CD4-positive, alpha-beta T cell (primary cell): ENCODE measurements at regions not wholly inside any gene's neighbourhood (a gene's known extent, or its start where the extent isn't known, plus 50 kb on each side); places are given as distances from the start of the nearest gene placed in this dataset.

Experiments
- ATAC-seq: fragments of 200-7000 bp; cut with Tn5 transposase; one replicate; pipeline ENCODE4 v1.10.0; 2022; ENCODE audit warnings: mild to moderate bottlenecking; ENCODE audit not compliant: poor library complexity
- CTCF ChIA-PET: fragments of 350-600 bp; sonication (Branson Sonifier 250); formaldehyde crosslinking; loops from one replicate; lab custom pipeline; 2021; ENCODE audit warnings: antibody characterized with exemption, inconsistent platforms; lab: Charles Lee
- POLR2A ChIA-PET: fragments of 350-600 bp; sonication (Branson Sonifier 250); formaldehyde crosslinking; loops from one replicate; lab custom pipeline; 2021; ENCODE audit warnings: antibody characterized with exemption, inconsistent platforms; lab: Charles Lee
- DNase-seq, 14 experiments: peaks; one replicate each; pipeline ENCODE4 v3.0.0-alpha.2; 2013 to 2020; ENCODE audit warnings: mixed read lengths in 2 of 14
- H3K27ac ChIP-seq, 2 donors: one replicate each; pipeline versions ENCODE4 v1.5.1 to v1.7.0; 2013; ENCODE audit warnings: low read length in 2 of 2, low read depth in 1 of 2, mild to moderate bottlenecking in 1 of 2
- H3K27me3 ChIP-seq, 2 experiments: 1 replicate in 1 of 2; 2 replicates in 1 of 2; pipeline versions ENCODE4 v1.6.1 to v1.7.0; 2013; ENCODE audit warnings: low read length in 2 of 2, control low read depth in 1 of 2, mild to moderate bottlenecking in 1 of 2, moderate library complexity in 1 of 2; ENCODE audit not compliant: insufficient read depth in 2 of 2, control insufficient read depth in 1 of 2
- H3K36me3 ChIP-seq: one replicate; pipeline ENCODE4 v1.6.1; 2013; ENCODE audit warnings: low read length, control low read depth; ENCODE audit not compliant: insufficient read depth
- H3K4me1 ChIP-seq: one replicate; pipeline ENCODE4 v1.6.1; 2013; ENCODE audit warnings: low read length, control low read depth; ENCODE audit not compliant: insufficient read depth
- H3K4me3 ChIP-seq: one replicate; pipeline ENCODE4 v1.5.1; 2013; ENCODE audit warnings: mild to moderate bottlenecking, low read length, moderate library complexity
- H3K9me3 ChIP-seq, 2 experiments: 1 replicate in 1 of 2; 2 replicates in 1 of 2; pipeline versions ENCODE4 v1.6.1 to v1.7.0; 2013; ENCODE audit warnings: low read length in 2 of 2, mild to moderate bottlenecking in 2 of 2, control low read depth in 1 of 2, moderate library complexity in 1 of 2; ENCODE audit not compliant: control insufficient read depth in 1 of 2, insufficient read depth in 1 of 2
- H3K27ac Mint-ChIP-seq: one replicate; pipeline ENCODE4 v1.8.0; 2020; ENCODE audit warnings: mixed read lengths
- H3K27me3 Mint-ChIP-seq: one replicate; pipeline ENCODE4 v1.8.0; 2021; ENCODE audit warnings: mixed read lengths
- H3K36me3 Mint-ChIP-seq: one replicate; pipeline ENCODE4 v1.8.0; 2021; ENCODE audit warnings: low read depth, mixed read lengths
- H3K4me1 Mint-ChIP-seq: one replicate; pipeline ENCODE4 v1.8.0; 2021; ENCODE audit warnings: low read depth, mixed read lengths
- H3K4me3 Mint-ChIP-seq: one replicate; pipeline ENCODE4 v1.8.0; 2020; ENCODE audit warnings: mild to moderate bottlenecking, mixed read lengths
- H3K9me3 Mint-ChIP-seq: one replicate; pipeline ENCODE4 v1.8.0; 2020; ENCODE audit warnings: mixed read lengths
- intact Hi-C, 2 experiments: fragments of 100-400 bp; cut with DNase I in 1 of 2; cut with micrococcal nuclease in 1 of 2; formaldehyde crosslinking; loops; one replicate each; pipeline versions ENCODE4 v1.15.1 to v1.9.0; 2023 to 2025; cut with DNase I, micrococcal nuclease
- TF ChIP-seq, protein P1 (sequence below): fragments of 200-600 bp; IDR thresholded peaks from one replicate; pipeline ENCODE4 v1.8.0; 2022; ENCODE audit warnings: antibody characterized with exemption, mild to moderate bottlenecking

DNA sequence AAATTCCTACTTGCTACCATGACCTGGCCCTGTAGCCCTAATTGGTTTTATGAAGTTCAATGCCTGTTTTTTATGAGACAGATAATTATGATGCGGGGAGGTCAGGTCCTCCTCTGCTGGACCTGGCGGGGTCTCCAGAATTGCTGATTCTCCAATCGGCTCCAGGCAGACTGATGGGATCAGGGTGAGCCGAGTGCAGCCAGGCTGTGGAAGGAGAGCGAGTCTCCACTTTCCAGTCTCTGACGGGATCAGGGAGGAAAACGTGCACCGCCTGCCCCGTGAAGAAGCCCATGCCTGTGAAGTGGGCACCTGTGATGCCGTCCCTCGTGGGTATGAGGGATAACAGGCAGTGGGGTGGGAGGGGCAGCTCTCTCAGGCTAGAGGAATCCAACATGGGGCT is 71.5 kb upstream of the HSPA9 start:
- no peaks in the 10 kb centered on the region for H3K9me3 Mint-ChIP-seq
- peaks cover 89 to 98% of the 10 kb centered on the region in 2 experiments for H3K27me3 ChIP-seq
- ChIA-PET POLR2A (no interaction called here), CTCF (no interaction called here)
- H3K36me3 Mint-ChIP-seq: no peaks in the 10 kb centered on the region
- no peaks in the 10 kb centered on the region for H3K36me3 ChIP-seq
- H3K27ac ChIP-seq: no peak overlapping the region
- no peak overlapping the region for H3K27ac Mint-ChIP-seq
- no peak overlapping the region for H3K4me3 Mint-ChIP-seq
- H3K4me1 Mint-ChIP-seq: no peaks in the 10 kb centered on the region
- peaks cover 0 to 10% of the 10 kb centered on the region in 2 experiments for H3K9me3 ChIP-seq
- TF ChIP-seq, protein P1, sequence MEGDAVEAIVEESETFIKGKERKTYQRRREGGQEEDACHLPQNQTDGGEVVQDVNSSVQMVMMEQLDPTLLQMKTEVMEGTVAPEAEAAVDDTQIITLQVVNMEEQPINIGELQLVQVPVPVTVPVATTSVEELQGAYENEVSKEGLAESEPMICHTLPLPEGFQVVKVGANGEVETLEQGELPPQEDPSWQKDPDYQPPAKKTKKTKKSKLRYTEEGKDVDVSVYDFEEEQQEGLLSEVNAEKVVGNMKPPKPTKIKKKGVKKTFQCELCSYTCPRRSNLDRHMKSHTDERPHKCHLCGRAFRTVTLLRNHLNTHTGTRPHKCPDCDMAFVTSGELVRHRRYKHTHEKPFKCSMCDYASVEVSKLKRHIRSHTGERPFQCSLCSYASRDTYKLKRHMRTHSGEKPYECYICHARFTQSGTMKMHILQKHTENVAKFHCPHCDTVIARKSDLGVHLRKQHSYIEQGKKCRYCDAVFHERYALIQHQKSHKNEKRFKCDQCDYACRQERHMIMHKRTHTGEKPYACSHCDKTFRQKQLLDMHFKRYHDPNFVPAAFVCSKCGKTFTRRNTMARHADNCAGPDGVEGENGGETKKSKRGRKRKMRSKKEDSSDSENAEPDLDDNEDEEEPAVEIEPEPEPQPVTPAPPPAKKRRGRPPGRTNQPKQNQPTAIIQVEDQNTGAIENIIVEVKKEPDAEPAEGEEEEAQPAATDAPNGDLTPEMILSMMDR: no peak
- intact Hi-C loops: no loop called here
- no peak overlapping the region for H3K4me3 ChIP-seq
- peaks cover 95% of the 10 kb centered on the region for H3K27me3 Mint-ChIP-seq
- ATAC-seq (no peak), DNase-seq (no peak)
- H3K4me1 ChIP-seq: no peaks in the 10 kb centered on the region

DNA sequence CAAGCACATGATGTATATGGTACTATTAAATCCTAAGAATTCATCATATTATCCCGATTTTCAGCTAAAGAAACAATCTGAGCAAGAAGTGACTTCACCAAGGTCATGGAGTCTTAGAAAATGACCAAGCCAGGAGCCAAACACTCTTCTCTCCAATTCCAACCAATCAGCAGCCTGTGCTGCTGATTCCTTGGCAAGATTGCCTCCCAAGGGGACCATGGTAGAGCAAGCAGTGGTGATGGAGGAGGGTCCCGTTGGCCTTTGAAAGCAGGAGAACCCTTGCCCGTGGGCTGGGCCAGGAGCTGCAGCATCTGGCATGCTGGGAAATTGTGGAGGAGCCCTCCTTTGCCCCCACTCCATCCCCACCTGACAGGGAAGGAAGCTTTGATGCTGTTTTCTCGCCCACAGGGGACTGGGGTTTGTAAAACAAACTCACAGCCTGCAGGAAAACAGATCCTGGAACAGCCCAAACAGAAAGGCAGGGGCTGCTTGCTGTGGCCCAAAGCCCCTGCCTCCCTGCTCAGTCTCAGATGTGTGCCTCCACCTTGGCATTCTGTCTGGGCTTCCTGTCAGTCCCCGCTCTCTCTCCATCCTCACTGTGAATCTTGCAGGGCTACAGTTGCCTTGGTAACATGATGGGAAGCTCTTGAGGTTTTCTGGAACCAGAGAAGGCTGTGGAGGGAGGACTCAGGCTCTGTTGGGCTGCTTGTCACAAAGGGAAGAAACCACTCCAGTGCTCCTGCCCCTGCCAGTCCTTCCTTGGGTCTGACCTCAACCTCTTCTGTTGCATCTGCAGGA is 70.8 kb upstream of the HSPA9 start:
- no peak for ATAC-seq
- peaks cover 95% of the 10 kb centered on the region for H3K27me3 Mint-ChIP-seq
- Histone ChIP-seq H3K4me3 (no peak overlapping the region), H3K27ac (no peak overlapping the region), H3K9me3 (peaks cover 0 to 10% of the 10 kb centered on the region in 2 experiments), H3K4me1 (no peaks in the 10 kb centered on the region), H3K27me3 (peaks cover 88 to 97% of the 10 kb centered on the region in 2 experiments), H3K36me3 (no peaks in the 10 kb centered on the region)
- no peak overlapping the region for H3K27ac Mint-ChIP-seq
- TF ChIP-seq, protein P1: no peak
- H3K36me3 Mint-ChIP-seq: no peaks in the 10 kb centered on the region
- ChIA-PET CTCF (no interaction called here), POLR2A (no interaction called here)
- intact Hi-C loops: no loop called here
- H3K9me3 Mint-ChIP-seq: no peaks in the 10 kb centered on the region
- no peak overlapping the region for H3K4me3 Mint-ChIP-seq
- H3K4me1 Mint-ChIP-seq: no peaks in the 10 kb centered on the region
- DNase-seq: no peak

- Mint-ChIP-seq H3K36me3 (no peaks in the 10 kb centered on the region), H3K9me3 (no peaks in the 10 kb centered on the region), H3K4me3 (no peak overlapping the region), H3K27me3 (peaks cover 96% of the 10 kb centered on the region), H3K4me1 (no peaks in the 10 kb centered on the region), H3K27ac (no peak overlapping the region)
- no peak overlapping the region for H3K4me3 ChIP-seq
- no peaks in the 10 kb centered on the region for H3K36me3 ChIP-seq
- POLR2A ChIA-PET: no interaction called here
- H3K27ac ChIP-seq: no peak overlapping the region
- CTCF ChIA-PET: no interaction called here
- intact Hi-C loops: loop anchor here in 1 of 2 experiments (5.0 kb wide), 1 partner anchor 619 kb away; no protein-coding TSS in a partner anchor
- no peaks in the 10 kb centered on the region for H3K4me1 ChIP-seq
- ATAC-seq (no peak), DNase-seq (no peak)
- peaks cover 84 to 96% of the 10 kb centered on the region in 2 experiments for H3K27me3 ChIP-seq
- TF ChIP-seq, protein P1: no peak
- peaks cover 0 to 10% of the 10 kb centered on the region in 2 experiments for H3K9me3 ChIP-seq
Measured at GRCh38 chr5:138643040-138643791, 68.0 kb upstream of the HSPA9 start.
